Nephron progenitor cell (in vitro differentiated cells): ENCODE measurements at regions not wholly inside any gene's neighbourhood (a gene's known extent, or its start where the extent isn't known, plus 50 kb on each side); places are given as distances from the start of the nearest gene placed in this dataset.

Experiments
- DNase-seq: peaks from one replicate; pipeline ENCODE4 v3.0.0; 2021
- H3K27ac Mint-ChIP-seq: 2 replicates; pipeline ENCODE4 v1.8.0; 2021; ENCODE audit warnings: mild to moderate bottlenecking, moderate library complexity, mixed read lengths
- H3K27me3 Mint-ChIP-seq: 2 replicates; pipeline ENCODE4 v1.8.0; 2021; ENCODE audit warnings: mild to moderate bottlenecking, low read depth, mixed read lengths; ENCODE audit not compliant: poor library complexity
- H3K36me3 Mint-ChIP-seq: 2 replicates; pipeline ENCODE4 v1.8.0; 2021; ENCODE audit warnings: low read depth, mixed read lengths
- H3K4me1 Mint-ChIP-seq: 2 replicates; pipeline ENCODE4 v1.8.0; 2021; ENCODE audit warnings: mixed read lengths
- H3K4me3 Mint-ChIP-seq: 2 replicates; pipeline ENCODE4 v1.8.0; 2021; ENCODE audit warnings: mild to moderate bottlenecking, moderate library complexity, mixed read lengths
- H3K9me3 Mint-ChIP-seq: 2 replicates; pipeline ENCODE4 v1.8.0; 2021; ENCODE audit warnings: mild to moderate bottlenecking, moderate library complexity, mixed read lengths
- CTCF ChIP-seq: fragments of 200-600 bp; sonication (generic); IDR thresholded peaks from 2 replicates; pipeline ENCODE4 v1.5.0; 2021; ENCODE audit warnings: antibody characterized with exemption

- no peak for TF ChIP-seq CTCF
- H3K27ac Mint-ChIP-seq = no peak overlapping the region
- H3K27me3 Mint-ChIP-seq = no peaks in the 10 kb centered on the region
- peaks cover 7% of the 10 kb centered on the region for H3K36me3 Mint-ChIP-seq
- peaks cover 3% of the 10 kb centered on the region for H3K4me1 Mint-ChIP-seq
- no peak for DNase-seq
- no peak overlapping the region for H3K4me3 Mint-ChIP-seq
- H3K9me3 Mint-ChIP-seq = peaks cover 23% of the 10 kb centered on the region
These were observed 62.3 kb upstream of the CNTNAP4 start for GRCh38 chr16:76214856-76215255.

- peaks cover 35% of the 10 kb centered on the region for H3K4me1 Mint-ChIP-seq
- peak overlapping the region; percentile 70 for H3K27ac Mint-ChIP-seq
- no peak for DNase-seq
These were observed 55.1 kb upstream of the CNTNAP4 start for GRCh38 chr16:76222087-76222486.

GRCh38 chr16:76222853-76223252 lies 54.3 kb upstream of the CNTNAP4 start:
- Mint-ChIP-seq H3K4me3 (no peak overlapping the region), H3K36me3 (no peaks in the 10 kb centered on the region), H3K4me1 (peaks cover 35% of the 10 kb centered on the region), H3K9me3 (peaks cover 4% of the 10 kb centered on the region), H3K27me3 (no peaks in the 10 kb centered on the region), H3K27ac (peak overlapping the region; percentile 32)
- TF ChIP-seq CTCF = no peak
- no peak for DNase-seq

More at GRCh38 chr16:76222087-76222486, 55.1 kb upstream of the CNTNAP4 start:
- Mint-ChIP-seq H3K9me3 (no peaks in the 10 kb centered on the region), H3K36me3 (no peaks in the 10 kb centered on the region), H3K27me3 (no peaks in the 10 kb centered on the region), H3K4me3 (no peak overlapping the region)
- TF ChIP-seq CTCF = no peak

- Mint-ChIP-seq H3K27ac (no peak overlapping the region), H3K4me1 (peaks cover 29% of the 10 kb centered on the region), H3K36me3 (no peaks in the 10 kb centered on the region), H3K4me3 (no peak overlapping the region), H3K27me3 (no peaks in the 10 kb centered on the region), H3K9me3 (peaks cover 12% of the 10 kb centered on the region)
- DNase-seq = no peak
- no peak for TF ChIP-seq CTCF
These were observed 51.2 kb upstream of the CNTNAP4 start for GRCh38 chr16:76226011-76226410.

GRCh38 chr16:76226481-76226880 lies 50.7 kb upstream of the CNTNAP4 start:
- no peak for DNase-seq
- no peak for TF ChIP-seq CTCF
- no peaks in the 10 kb centered on the region for H3K27me3 Mint-ChIP-seq
- H3K27ac Mint-ChIP-seq = no peak overlapping the region
- H3K4me1 Mint-ChIP-seq = peaks cover 29% of the 10 kb centered on the region
- H3K36me3 Mint-ChIP-seq = no peaks in the 10 kb centered on the region
- no peak overlapping the region for H3K4me3 Mint-ChIP-seq
- peaks cover 12% of the 10 kb centered on the region for H3K9me3 Mint-ChIP-seq
